ENCODE measurements at regions not wholly inside any gene's neighbourhood (a gene's known extent, or its start where the extent isn't known, plus 50 kb on each side); places are given as distances from the start of the nearest gene placed in this dataset.

GRCh38 chr16:26344976-26345375, 653.2 kb downstream of the HS3ST4 start:
- DNase-seq (ENCODE audit: low read depth), result no peak
- Histone ChIP-seq H3K4me3 (ENCODE audit: low read depth, low read length) (no peak overlapping the region), H3K27me3 (ENCODE audit: control insufficient read depth, insufficient read depth, low read length) (no peaks in the 10 kb centered on the region), H3K36me3 (ENCODE audit: control insufficient read depth, insufficient read depth, low read length) (no peaks in the 10 kb centered on the region)
- no peak for TF ChIP-seq CTCF (IDR thresholded peaks at IDR 0.05; ENCODE audit: insufficient read depth, low read length, poor library complexity, severe bottlenecking)

- no peak overlapping the region for H3K4me3 ChIP-seq (ENCODE audit: low read depth, low read length)
- H3K27me3 ChIP-seq (ENCODE audit: control insufficient read depth, insufficient read depth, low read length), result no peaks in the 10 kb centered on the region
- DNase-seq (ENCODE audit: low read depth), result no peak
- TF ChIP-seq CTCF (IDR thresholded peaks at IDR 0.05; ENCODE audit: insufficient read depth, low read length, poor library complexity, severe bottlenecking), result no peak
- no peaks in the 10 kb centered on the region for H3K36me3 ChIP-seq (ENCODE audit: control insufficient read depth, insufficient read depth, low read length)
These were observed 654.2 kb downstream of the HS3ST4 start for GRCh38 chr16:26345966-26346365.

GRCh38 chr16:26348095-26348494, 656.3 kb downstream of the HS3ST4 start:
- no peak for DNase-seq (ENCODE audit: low read depth)
- H3K36me3 ChIP-seq (ENCODE audit: control insufficient read depth, insufficient read depth, low read length), result no peaks in the 10 kb centered on the region
- no peaks in the 10 kb centered on the region for H3K27me3 ChIP-seq (ENCODE audit: control insufficient read depth, insufficient read depth, low read length)
- no peak overlapping the region for H3K4me3 ChIP-seq (ENCODE audit: low read depth, low read length)
- TF ChIP-seq CTCF (IDR thresholded peaks at IDR 0.05; ENCODE audit: insufficient read depth, low read length, poor library complexity, severe bottlenecking), result no peak

GRCh38 chr16:26360867-26361266, 669.1 kb downstream of the HS3ST4 start:
- no peaks in the 10 kb centered on the region for H3K36me3 ChIP-seq (ENCODE audit: control insufficient read depth, insufficient read depth, low read length)
- DNase-seq (ENCODE audit: low read depth), result no peak
- TF ChIP-seq CTCF (IDR thresholded peaks at IDR 0.05; ENCODE audit: insufficient read depth, low read length, poor library complexity, severe bottlenecking), result no peak
- no peak overlapping the region for H3K4me3 ChIP-seq (ENCODE audit: low read depth, low read length)
- H3K27me3 ChIP-seq (ENCODE audit: control insufficient read depth, insufficient read depth, low read length), result no peaks in the 10 kb centered on the region

GRCh38 chr16:26363581-26363980, 671.8 kb downstream of the HS3ST4 start:
- TF ChIP-seq CTCF (IDR thresholded peaks at IDR 0.05; ENCODE audit: insufficient read depth, low read length, poor library complexity, severe bottlenecking), result no peak
- no peak overlapping the region for H3K4me3 ChIP-seq (ENCODE audit: low read depth, low read length)
- no peaks in the 10 kb centered on the region for H3K36me3 ChIP-seq (ENCODE audit: control insufficient read depth, insufficient read depth, low read length)
- no peak for DNase-seq (ENCODE audit: low read depth)
- H3K27me3 ChIP-seq (ENCODE audit: control insufficient read depth, insufficient read depth, low read length), result no peaks in the 10 kb centered on the region

GRCh38 chr16:26365161-26365940, 673.6 kb downstream of the HS3ST4 start:
- H3K36me3 ChIP-seq (ENCODE audit: control insufficient read depth, insufficient read depth, low read length), result no peaks in the 10 kb centered on the region
- TF ChIP-seq CTCF (IDR thresholded peaks at IDR 0.05; ENCODE audit: insufficient read depth, low read length, poor library complexity, severe bottlenecking), result no peak
- H3K4me3 ChIP-seq (ENCODE audit: low read depth, low read length), result no peak overlapping the region
- DNase-seq (ENCODE audit: low read depth), result no peak
- no peaks in the 10 kb centered on the region for H3K27me3 ChIP-seq (ENCODE audit: control insufficient read depth, insufficient read depth, low read length)
